PC-3 (cell line): ENCODE measurements at regions not wholly inside any gene's neighbourhood (a gene's known extent, or its start where the extent isn't known, plus 50 kb on each side); places are given as distances from the start of the nearest gene placed in this dataset.

Experiments used
- ATAC-seq: fragments of 200-7000 bp; cut with Tn5 transposase; 2 replicates; pipeline ENCODE4 v1.9.1; 2020; ENCODE audit warnings: mild to moderate bottlenecking, moderate library complexity
- BruUV-seq: library from RNA; stranded (reverse); fragments of 400-500 nt; replicated peaks from 2 replicates; lab custom pipeline; 2021; lab: Mats Ljungman, UMichigan
- CTCF ChIA-PET: fragments of 300-600 bp; sonication (Branson Sonifier 250); formaldehyde crosslinking; loops from one replicate; lab custom pipeline; 2022; ENCODE audit warnings: antibody characterized with exemption; lab: Charles Lee
- POLR2A ChIA-PET: fragments of 300-600 bp; sonication (Branson Sonifier 250); formaldehyde crosslinking; loops from one replicate; lab custom pipeline; 2022; ENCODE audit warnings: antibody characterized with exemption; ENCODE audit not compliant: unreplicated experiment; lab: Charles Lee
- DNase-seq: peaks from one replicate; pipeline ENCODE4 v3.0.0-alpha.2; 2015
- H2AFZ ChIP-seq: fragments of 300-600 bp; sonication (generic); 2 replicates; pipeline ENCODE4 v1.6.0; 2016; ENCODE audit warnings: antibody characterized with exemption, low read length
- H3F3A ChIP-seq: fragments of 300-600 bp; sonication (generic); one replicate; pipeline ENCODE4 v1.6.0; 2017; ENCODE audit warnings: antibody characterized with exemption, low read length, control low read depth, mild to moderate bottlenecking; ENCODE audit not compliant: unreplicated experiment
- H3K27ac ChIP-seq: fragments of 300-600 bp; sonication (generic); 2 replicates; pipeline ENCODE4 v1.5.1; 2016; ENCODE audit warnings: mild to moderate bottlenecking, low read length
- H3K27me3 ChIP-seq: fragments of 300-600 bp; sonication (generic); 2 replicates; pipeline ENCODE4 v1.6.1; 2016; ENCODE audit warnings: low read length, mixed read lengths
- H3K36me3 ChIP-seq: fragments of 300-600 bp; sonication (generic); 2 replicates; pipeline ENCODE4 v1.6.1; 2016; ENCODE audit warnings: low read depth, mixed run types, low read length, mixed read lengths
- H3K4me1 ChIP-seq: fragments of 300-600 bp; sonication (generic); 2 replicates; pipeline ENCODE4 v1.5.1; 2016; ENCODE audit warnings: low read length; ENCODE audit not compliant: insufficient read depth
- H3K4me2 ChIP-seq: fragments of 300-600 bp; sonication (generic); 2 replicates; pipeline ENCODE4 v1.6.0; 2016; ENCODE audit warnings: low read length
- H3K4me3 ChIP-seq: fragments of 300-600 bp; sonication (generic); 2 replicates; pipeline ENCODE4 v1.5.1; 2016; ENCODE audit warnings: mild to moderate bottlenecking, low read length, mixed read lengths
- H3K79me2 ChIP-seq: fragments of 300-600 bp; sonication (generic); 2 replicates; pipeline ENCODE4 v1.6.1; 2017; ENCODE audit warnings: low read length, mixed read lengths
- H3K9ac ChIP-seq: fragments of 300-600 bp; sonication (generic); 2 replicates; pipeline ENCODE4 v1.6.0; 2016; ENCODE audit warnings: mild to moderate bottlenecking, low read length
- H3K9me2 ChIP-seq: fragments of 300-600 bp; sonication (generic); replicated peaks from 2 replicates; pipeline ENCODE4 v1.6.1; 2016; ENCODE audit warnings: mixed run types, low read length, mixed read lengths
- H3K9me3 ChIP-seq: fragments of 300-600 bp; sonication (generic); 2 replicates; pipeline ENCODE4 v1.6.1; 2016; ENCODE audit warnings: low read length, mixed read lengths
- H4K20me1 ChIP-seq: fragments of 300-600 bp; sonication (generic); 2 replicates; pipeline ENCODE4 v1.6.1; 2016; ENCODE audit warnings: low read length, mixed read lengths
- EZH2 ChIP-seq: fragments of 300-600 bp; sonication (generic); IDR thresholded peaks from one replicate; pipeline ENCODE4 v1.6.1; 2017; ENCODE audit warnings: antibody characterized with exemption, mild to moderate bottlenecking, low read length; ENCODE audit not compliant: unreplicated experiment
- EZH2phosphoT487 ChIP-seq: fragments of 300-600 bp; sonication (generic); IDR thresholded peaks from 2 replicates; pipeline ENCODE4 v1.6.1; 2018; ENCODE audit warnings: mild to moderate bottlenecking, antibody characterized with exemption, low read length, borderline replicate concordance
- intact Hi-C: fragments of 100-400 bp; cut with micrococcal nuclease; formaldehyde crosslinking; loops from 2 replicates; pipeline ENCODE4 v1.9.0; 2023
- TF ChIP-seq, protein P1 (sequence below): fragments of 300-600 bp; sonication (generic); conservative IDR thresholded peaks from 2 replicates; pipeline ENCODE4 v1.5.1; 2017; ENCODE audit warnings: antibody characterized with exemption, low read depth, mild to moderate bottlenecking, low read length

DNA sequence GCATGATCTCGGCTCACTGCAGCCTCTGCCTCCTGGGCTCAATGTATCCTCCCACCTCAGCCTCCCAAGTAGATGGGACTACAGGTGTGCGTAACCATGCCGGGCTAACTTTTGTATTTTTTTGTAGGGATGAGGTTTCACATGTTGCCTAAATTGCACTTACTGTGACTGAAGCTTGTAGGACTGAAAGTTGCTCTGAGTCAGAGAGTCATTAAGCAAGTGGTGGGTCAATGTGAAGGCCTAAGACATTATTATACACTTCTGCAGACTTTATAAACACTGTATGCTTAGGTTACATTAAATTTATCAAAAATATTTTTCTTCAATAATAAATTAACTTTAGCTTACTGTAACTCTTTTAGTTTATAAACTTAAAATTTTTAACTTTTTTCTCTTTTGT is 170.2 kb downstream of the FAT4 start:
- H3K79me2 ChIP-seq: no peaks in the 10 kb centered on the region
- intact Hi-C loops: no loop called here
- H3F3A ChIP-seq: no peaks in the 10 kb centered on the region
- no peak overlapping the region for H2AFZ ChIP-seq
- no peaks in the 10 kb centered on the region for H3K9me3 ChIP-seq
- DNase-seq (no peak), ATAC-seq (no peak)
- no peaks in the 10 kb centered on the region for H3K9me2 ChIP-seq
- no peak overlapping the region for H3K9ac ChIP-seq
- H3K27me3 ChIP-seq: no peaks in the 10 kb centered on the region
- ChIA-PET POLR2A (no interaction called here), CTCF (interaction anchor here (0.7 kb wide), 1 partner anchor 193 kb away, joined by 3 read pairs; no protein-coding TSS in a partner anchor)
- no peak overlapping the region for H3K4me3 ChIP-seq
- H4K20me1 ChIP-seq: no peaks in the 10 kb centered on the region
- H3K27ac ChIP-seq: no peak overlapping the region
- no peak for TF ChIP-seq EZH2phosphoT487
- TF ChIP-seq EZH2: no peak
- TF ChIP-seq, protein P1, sequence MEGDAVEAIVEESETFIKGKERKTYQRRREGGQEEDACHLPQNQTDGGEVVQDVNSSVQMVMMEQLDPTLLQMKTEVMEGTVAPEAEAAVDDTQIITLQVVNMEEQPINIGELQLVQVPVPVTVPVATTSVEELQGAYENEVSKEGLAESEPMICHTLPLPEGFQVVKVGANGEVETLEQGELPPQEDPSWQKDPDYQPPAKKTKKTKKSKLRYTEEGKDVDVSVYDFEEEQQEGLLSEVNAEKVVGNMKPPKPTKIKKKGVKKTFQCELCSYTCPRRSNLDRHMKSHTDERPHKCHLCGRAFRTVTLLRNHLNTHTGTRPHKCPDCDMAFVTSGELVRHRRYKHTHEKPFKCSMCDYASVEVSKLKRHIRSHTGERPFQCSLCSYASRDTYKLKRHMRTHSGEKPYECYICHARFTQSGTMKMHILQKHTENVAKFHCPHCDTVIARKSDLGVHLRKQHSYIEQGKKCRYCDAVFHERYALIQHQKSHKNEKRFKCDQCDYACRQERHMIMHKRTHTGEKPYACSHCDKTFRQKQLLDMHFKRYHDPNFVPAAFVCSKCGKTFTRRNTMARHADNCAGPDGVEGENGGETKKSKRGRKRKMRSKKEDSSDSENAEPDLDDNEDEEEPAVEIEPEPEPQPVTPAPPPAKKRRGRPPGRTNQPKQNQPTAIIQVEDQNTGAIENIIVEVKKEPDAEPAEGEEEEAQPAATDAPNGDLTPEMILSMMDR: no peak
- no peak overlapping the region for H3K4me2 ChIP-seq
- H3K4me1 ChIP-seq: no peaks in the 10 kb centered on the region
- H3K36me3 ChIP-seq: no peaks in the 10 kb centered on the region
- no TSS peak for BruUV-seq

- Histone ChIP-seq H3K27me3 (no peaks in the 10 kb centered on the region), H3K4me1 (no peaks in the 10 kb centered on the region), H3K9ac (no peak overlapping the region), H4K20me1 (no peaks in the 10 kb centered on the region), H3K79me2 (no peaks in the 10 kb centered on the region), H3K9me3 (no peaks in the 10 kb centered on the region), H2AFZ (no peak overlapping the region), H3F3A (no peaks in the 10 kb centered on the region), H3K4me3 (no peak overlapping the region), H3K9me2 (no peaks in the 10 kb centered on the region), H3K36me3 (no peaks in the 10 kb centered on the region), H3K27ac (no peak overlapping the region), H3K4me2 (no peak overlapping the region)
- POLR2A ChIA-PET: interaction anchor here (0.5 kb wide), 1 partner anchor 467 kb away, joined by 3 read pairs; no protein-coding TSS in a partner anchor
- TF ChIP-seq, protein P1: no peak
- no peak for TF ChIP-seq EZH2phosphoT487
- TF ChIP-seq EZH2: no peak
- intact Hi-C loops: no loop called here
- CTCF ChIA-PET: no interaction called here
- BruUV-seq: no TSS peak
- ATAC-seq: no peak
- no peak for DNase-seq
Observed at GRCh38 chr4:125486351-125486750, 171.6 kb downstream of the FAT4 start.

DNA sequence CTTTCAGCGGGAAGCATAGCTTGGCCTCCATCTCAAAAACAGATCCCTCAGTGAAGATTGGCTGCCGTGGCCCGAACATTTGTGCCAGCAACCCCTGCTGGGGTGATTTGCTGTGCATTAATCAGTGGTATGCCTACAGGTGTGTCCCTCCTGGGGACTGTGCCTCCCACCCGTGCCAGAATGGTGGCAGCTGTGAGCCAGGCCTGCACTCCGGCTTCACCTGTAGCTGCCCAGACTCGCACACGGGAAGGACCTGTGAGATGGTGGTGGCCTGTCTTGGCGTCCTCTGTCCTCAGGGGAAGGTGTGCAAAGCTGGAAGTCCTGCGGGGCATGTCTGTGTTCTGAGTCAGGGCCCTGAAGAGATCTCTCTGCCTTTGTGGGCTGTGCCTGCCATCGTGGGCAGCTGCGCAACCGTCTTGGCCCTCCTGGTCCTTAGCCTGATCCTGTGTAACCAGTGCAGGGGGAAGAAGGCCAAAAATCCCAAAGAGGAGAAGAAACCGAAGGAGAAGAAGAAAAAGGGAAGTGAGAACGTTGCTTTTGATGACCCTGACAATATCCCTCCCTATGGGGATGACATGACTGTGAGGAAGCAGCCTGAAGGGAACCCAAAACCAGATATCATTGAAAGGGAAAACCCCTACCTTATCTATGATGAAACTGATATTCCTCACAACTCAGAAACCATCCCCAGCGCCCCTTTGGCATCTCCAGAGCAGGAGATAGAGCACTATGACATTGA is 175.4 kb downstream of the FAT4 start:
- intact Hi-C loops: no loop called here
- Histone ChIP-seq H3F3A (no peaks in the 10 kb centered on the region), H3K27ac (no peak overlapping the region), H3K4me2 (no peak overlapping the region), H3K36me3 (no peaks in the 10 kb centered on the region), H3K4me3 (no peak overlapping the region), H3K9me2 (no peaks in the 10 kb centered on the region), H2AFZ (no peak overlapping the region), H3K9me3 (no peaks in the 10 kb centered on the region), H3K79me2 (no peaks in the 10 kb centered on the region), H4K20me1 (no peaks in the 10 kb centered on the region), H3K9ac (no peak overlapping the region), H3K27me3 (no peaks in the 10 kb centered on the region), H3K4me1 (no peaks in the 10 kb centered on the region)
- BruUV-seq: no TSS peak
- ChIA-PET CTCF (no interaction called here), POLR2A (no interaction called here)
- DNase-seq (no peak), ATAC-seq (no peak)
- no peak for TF ChIP-seq EZH2phosphoT487
